GM18517 (cell line): ENCODE measurements at regions not wholly inside any gene's neighbourhood (a gene's known extent, or its start where the extent isn't known, plus 50 kb on each side); places are given as distances from the start of the nearest gene placed in this dataset.
A peak's percentile ranks its signal among the peaks of the same experiment; 100 is the strongest.

Source experiments
- ATAC-seq: cut with Tn5 transposase; IDR thresholded peaks from one replicate; pipeline ENCODE4 v1.9.1; 2021; ENCODE audit warnings: mild to moderate bottlenecking, moderate library complexity; ENCODE audit not compliant: unreplicated experiment

DNA sequence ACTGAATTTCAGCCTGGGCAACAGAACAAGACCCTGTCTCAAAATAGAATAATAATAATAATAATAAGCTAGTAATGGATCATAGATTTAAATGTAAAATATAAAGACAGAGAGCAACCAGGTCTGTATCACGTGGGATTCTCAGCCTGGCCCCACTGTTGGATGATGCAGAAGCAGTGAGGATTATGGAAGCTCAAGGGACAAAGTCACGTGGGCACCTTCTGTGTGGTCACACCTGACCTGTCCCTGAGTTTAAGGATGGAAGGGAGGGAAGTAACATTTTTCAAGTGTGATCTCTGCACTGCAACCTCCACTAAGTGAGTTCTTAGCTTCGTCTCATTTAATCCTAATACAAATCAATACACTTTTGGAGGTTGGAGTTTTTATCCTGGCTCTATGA lies 212.5 kb upstream of the IER5L start:
- no peak for ATAC-seq

DNA sequence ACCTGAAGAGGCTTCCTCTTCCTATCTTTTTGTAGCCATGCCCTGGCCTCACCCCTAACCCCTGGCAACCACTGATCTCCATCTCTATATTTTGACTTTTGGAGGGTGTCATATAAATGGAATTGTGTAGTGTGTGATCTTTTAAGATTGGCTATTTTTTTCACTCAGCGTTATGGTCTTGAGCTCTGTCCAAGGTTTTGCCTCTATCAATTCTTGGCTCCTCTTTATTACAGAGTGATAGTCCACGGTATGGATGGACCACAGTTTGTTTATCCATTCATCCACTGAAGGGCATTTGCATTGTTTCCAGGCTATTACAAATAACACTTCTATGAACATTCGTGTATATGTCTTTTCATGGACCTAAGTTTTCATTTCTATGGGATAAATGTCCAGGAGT lies 209.8 kb upstream of the IER5L start:
- no peak for ATAC-seq

DNA sequence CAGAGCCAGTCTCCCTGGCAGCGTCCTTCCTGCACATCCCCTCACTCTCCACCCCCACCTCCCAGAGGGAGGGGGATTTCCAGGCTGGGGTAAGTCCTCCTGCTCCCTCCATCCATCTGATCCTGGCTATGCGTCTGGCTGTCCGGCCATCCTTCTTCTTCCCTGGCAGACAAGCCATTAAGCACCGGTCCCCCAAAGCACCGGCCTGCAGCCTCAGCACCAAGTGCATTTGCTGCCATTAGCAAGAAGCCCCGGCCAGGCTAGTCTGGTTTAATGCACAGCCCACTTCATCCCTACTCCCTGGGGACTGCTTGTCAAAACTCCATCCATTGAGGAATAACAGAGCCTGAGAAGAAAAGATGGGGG lies 208.7 kb upstream of the IER5L start:
- ATAC-seq, result no peak

DNA sequence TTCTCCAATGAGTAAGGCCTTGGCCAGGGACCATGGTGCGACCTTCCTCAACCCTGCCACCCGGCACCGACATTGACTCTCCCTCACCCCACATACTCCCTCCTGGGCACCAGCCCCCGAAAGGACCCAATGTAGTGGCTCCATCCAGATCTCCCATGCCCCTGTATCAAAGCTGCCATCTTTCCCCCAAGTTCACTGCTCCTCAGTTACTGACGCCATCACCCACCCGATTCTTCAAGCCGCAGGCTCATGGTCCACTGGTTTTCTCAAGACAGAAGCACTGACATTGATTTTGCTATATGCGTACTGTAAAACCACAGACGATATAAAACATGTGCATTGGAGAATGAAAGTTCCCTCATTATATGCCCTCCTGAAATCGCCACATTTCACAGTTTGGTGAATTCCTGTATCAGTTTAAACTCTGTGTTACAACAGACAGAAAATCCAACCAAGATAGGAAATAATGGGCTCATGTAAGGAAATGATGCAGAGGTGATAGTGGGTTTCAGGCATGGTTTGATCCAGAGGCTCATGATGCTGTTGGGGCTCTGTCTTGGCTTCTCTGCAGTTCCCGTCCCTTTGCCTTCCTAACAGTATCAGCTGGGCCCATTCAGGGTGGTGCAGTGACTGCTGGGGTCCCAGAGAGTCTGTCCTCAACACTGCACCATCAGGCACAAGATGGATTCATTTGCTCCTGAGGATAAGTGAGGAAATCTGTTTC lies 207.3 kb upstream of the IER5L start:
- ATAC-seq, result no peak

DNA sequence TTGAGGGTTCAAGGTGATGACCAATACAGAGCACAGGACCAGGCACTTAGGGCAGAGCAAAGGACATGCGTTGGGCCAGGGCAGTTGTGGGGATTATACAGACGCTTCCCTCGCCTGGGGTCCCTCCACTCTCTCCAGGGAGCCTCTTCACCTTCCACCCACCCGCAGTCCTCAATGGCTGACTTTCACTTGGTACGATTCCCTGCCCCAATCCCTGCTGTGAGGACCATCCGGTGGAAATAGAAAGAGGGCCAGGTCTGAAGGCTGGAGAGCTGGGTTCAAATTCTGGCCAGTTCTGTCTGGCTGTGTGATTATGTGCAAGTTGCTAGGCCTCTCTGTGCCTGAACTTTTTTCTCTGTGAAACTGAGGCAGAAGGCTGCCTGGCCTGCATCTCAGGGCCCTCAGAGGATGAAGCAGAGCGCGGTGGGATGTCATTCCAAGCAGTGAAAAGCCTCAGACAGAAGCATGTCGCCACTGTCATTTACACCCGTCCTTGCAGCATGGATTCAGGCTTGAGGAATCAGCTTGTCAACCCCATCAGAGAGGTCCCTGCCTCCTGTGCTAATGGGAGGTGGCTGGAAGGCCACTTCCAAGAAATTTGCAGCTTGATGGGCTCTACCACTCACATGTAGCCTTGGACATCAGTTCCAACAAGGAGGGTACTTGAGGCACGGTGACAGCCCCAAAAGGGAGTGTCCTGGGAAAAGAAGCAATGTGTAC lies 206.6 kb upstream of the IER5L start:
- no peak for ATAC-seq

DNA sequence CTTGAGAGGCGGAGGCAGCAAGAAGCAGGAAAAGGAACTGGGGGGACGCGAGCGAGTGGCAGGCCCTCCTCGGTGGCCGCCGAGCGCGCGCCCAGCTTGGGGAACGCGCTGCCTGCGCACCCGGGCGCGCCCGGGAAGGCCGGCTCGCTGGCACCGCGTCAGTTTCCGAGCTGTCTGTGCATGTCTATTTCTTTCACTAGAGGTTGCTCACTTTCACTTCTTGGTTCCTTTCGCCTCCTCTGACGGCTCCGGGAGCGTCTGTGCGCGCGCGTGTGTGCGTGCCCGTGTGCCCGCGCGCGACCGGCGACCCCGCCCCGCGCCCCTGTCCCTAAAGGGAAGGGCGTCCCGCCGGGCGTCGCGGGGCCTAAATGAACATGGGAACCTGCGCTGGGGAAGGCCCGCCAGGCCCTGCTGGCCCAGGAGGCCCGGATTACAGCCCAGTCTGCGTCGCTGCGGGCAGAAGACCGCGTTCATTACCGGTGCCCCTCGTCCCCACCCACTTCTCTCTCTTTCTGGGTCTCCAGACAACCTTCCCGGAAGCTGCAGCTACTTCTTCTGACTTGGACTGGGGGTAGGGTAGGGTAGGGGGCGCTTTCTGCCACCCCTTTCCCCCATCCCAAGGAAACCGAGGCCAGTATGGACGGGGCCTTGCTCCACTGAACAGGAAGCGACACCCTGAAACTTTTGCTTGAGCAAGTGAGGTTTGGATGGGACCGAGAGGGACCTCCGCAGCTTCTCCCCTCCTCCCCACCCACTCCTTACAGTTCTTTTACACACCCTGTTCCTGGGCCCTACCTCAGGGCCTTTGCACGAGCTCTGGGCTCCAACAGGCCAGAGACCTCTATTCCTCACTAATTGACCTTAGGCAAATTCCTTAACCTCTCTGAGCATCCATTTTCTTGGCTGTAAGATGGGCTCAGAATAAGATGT lies 205.8 kb upstream of the IER5L start:
- peak; percentile 71 for ATAC-seq

DNA sequence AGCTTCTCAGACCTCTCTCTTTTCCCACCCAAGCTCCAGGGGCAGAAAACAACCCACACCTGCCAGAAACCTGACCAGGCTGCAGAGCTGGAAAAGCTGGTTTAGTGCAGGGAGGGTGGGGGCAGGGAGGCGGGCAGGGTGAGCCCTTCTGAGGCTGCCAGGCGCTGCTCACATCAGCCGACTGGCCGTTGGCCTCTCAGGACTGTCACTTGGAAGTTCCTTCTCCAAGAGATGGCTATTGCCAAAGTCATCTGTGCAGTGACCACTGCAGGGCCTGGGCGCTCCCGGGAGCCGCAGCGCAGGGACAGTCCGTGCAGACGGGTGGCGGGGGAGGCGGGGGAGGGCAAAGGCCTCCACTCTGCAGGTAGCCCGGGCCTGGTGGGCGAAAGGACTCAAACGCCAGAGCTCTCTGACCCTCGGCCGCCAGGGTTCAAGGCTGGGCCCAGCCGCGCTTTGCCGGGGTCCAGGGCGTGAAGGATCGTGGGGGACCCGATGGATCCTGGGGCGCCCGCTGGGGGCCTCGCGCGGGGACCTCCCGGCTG lies 205.0 kb upstream of the IER5L start:
- ATAC-seq, result no peak

DNA sequence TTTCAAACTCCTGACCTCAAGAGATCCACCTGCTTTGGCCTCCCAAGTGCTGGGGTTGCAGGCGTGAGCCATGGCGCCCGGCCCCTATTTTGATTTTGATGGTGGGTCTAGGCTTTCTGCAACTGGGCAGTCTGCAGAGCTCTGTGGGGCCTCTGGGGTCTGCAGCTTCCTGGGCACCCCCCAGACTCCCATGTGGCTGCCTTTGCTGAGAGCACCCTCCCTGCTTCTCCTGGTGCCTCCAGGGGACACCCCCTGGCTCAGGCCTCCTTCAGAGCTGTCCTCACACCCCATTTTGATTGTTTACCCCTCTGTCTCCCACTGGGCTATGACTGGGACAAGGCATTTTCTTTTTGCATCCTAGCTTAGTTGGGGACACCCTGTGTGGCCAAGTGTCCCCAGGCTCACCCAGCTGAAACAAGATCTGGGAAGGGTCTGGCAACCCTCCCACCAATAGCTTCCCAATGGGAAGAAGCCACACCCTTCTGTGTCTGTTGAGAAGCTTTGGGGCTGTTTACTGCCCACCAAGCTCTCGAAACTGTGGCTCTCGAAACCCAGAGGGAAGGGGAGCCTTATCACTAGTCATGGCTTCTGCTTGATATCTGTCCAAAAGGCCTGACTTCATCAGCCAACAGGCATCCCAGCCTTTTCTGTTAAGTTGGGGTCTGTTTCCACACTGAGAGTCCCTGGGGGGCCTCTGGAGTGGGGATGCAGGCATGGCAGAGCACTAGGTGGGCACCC lies 204.4 kb upstream of the IER5L start:
- ATAC-seq, result no peak

DNA sequence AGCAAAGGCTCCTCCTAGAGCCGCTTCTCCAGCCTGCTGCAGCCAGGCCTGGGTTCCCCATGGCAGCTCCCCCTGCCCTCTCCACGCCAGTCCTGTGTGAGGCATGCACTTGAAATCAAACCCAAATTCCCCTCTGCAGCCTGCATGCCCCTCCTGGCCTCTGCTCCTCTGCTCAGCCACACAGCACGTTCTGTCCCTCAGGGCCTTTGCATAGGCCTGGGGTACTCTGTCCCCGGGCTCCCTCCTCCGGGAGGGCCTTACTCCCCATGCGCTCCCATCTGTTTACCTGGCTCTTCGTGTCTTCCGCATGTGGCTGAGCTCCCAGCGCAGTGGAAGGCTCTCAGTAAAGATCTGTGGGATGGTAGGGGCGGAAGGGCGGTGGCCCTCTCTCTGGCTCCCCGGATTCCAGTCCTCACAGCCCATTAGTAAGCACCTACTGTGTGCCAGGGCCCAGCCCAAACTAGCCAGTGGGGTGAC lies 203.5 kb upstream of the IER5L start:
- ATAC-seq, result no peak

DNA sequence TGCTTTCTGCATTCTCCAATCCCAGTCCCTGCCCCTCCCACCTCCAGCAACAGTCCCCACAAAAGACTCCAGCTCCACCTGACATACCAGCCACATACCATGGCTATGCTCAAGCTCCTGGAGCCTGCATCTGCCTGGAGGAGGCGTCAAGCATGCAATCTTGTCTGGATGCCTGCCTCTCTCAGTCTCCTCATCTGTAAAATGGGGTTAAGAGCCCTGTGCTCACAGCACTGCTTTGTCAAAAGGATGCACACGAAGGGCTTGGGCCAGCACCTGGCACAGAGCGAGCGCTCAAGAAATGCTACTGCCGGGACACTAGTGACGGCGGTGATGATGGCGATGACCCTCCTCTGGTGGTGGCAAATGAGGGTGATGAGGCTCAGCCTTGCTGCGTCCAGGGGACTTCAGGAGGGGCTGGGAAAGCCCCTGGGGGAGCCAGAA lies 202.9 kb upstream of the IER5L start:
- no peak for ATAC-seq

DNA sequence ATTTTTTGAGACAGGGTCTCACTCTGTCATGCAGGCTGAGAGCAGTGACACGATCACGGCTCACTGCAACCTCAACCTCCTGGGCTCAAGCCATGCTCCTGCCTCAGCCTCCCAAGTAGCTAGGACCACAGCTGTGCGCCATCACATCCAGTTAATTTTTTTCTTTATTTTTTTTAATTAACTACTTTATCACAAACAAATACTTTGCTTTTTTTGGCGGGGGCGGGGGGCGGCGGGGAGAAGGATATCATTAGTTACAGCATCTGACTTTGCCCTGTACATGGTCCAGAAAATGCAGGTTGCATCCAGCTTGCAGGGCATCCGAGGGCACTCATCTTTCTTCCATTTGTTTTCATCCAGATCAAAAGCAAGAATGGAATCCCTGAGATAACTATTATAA lies 201.8 kb upstream of the IER5L start:
- no peak for ATAC-seq

DNA sequence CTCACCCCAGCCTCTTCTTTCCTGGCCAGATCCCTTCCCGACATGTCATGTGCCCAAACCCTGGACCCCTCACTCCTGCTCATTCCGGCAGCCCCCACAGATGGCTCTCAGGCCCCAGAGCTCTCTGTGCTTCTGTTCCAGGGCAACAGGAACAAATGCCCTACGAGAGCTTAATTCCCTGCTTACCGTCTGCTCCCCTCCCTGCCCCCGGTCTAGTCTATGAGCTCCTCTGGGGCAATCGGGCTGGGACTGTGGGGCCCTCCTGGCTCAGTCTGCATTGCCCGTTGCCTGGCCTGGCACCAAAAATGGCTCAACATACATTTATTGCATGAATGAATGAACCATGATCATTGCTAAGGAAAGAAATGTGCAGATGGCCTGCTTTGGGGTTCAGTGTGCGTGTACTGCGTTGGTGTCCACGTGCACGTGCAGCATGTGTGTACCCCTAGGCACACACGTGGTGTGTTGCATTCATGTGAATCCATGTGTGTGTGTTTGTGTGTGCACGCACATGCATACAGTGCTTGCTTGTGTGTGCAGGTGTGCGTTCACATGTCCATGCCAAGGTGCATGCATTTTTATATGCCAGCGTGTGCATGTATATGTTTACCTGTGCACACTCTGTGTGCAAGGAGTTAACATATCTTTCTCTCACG lies 201.2 kb upstream of the IER5L start:
- ATAC-seq, result no peak

DNA sequence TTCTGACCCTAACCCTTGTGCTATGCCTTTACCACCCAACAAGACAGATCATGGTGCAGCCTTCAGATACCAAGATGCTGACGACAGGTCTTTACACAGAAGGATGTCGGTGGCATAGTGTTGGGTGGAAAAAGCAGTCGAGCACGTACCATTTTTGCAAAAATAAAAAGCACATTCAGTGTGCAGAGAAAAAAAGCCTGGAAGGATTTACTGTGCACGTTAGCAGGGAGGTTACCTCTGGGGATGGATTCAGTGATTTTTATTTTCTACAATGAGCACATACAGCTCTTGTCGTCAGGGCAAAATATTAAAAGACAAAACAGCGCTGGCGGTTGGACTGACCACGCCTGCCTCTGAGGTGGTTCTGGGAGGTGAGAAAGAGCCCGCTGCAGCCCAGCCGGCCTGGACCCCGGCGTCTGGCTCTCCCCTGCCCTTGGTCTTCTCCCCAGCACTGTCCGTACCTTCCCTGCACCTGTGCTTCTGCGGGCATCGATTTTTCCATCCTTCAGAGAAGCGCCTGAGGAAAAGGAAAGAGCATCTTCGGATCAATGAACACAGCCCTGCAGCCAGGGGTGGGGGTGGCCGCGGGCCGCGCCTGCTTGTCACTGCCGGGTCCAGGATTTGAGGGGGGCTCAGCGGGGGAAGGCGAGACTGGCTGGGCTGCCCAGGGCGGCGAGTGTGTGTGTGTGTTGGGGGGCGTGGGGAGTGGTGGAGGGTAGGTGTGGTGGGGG lies 200.0 kb upstream of the IER5L start:
- no peak for ATAC-seq

DNA sequence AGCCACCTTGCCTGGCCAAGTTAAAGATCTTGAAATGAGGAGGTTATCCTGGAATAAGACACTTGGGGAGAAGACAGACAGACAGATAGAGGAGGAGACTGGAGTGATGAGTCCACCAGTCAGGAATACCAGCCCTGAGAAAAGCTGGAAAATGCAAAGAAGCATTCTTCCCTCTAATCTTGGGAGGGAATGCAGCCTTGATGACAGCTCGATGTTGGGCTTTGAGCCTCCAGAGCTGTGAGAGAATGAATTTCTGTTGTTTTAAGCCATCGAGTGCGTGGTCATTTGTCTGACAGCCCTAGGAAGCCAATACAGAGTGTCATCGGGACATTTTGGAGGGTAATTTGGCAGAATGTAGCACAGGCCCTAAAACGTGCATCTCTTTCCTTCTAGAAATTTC lies 199.1 kb upstream of the IER5L start:
- ATAC-seq, result no peak

DNA sequence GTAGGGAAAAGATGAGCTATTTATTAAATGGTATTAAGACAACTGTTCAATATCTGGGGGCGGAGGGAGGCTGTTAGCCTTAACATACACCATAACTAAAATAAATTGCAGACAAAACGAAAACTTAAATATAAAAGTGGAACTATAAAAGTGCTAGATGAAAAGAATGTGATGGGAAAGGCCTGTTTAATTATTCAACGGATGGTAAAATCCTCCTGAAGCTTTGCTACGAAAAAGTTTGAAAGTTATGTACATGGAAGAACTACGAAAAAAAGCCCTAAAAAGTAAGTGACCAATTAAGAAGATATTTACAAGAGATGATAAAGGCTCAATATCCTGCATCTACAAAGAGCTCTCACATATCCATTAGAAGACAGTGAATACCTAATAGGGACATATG lies 197.8 kb upstream of the IER5L start:
- ATAC-seq, result no peak

DNA sequence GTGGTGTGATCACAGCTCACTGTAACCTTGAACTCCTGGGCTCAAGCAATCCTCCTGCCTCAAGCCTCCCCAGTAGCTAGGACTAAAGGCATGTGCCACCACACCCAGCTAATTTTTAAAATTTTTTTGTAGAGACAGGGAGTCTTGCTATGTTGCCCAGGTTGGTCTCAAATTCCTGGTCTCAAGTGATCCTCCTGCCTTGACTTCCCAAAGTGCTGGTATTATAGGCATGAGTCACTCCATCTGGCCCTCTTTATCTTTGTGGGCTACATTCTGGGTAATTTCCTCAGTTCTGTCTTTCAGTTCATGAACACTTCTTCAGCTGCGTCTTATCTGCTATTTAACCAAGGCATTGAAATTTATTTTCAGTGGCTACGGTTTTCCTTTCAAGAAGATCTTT lies 196.6 kb upstream of the IER5L start:
- ATAC-seq, result no peak

DNA sequence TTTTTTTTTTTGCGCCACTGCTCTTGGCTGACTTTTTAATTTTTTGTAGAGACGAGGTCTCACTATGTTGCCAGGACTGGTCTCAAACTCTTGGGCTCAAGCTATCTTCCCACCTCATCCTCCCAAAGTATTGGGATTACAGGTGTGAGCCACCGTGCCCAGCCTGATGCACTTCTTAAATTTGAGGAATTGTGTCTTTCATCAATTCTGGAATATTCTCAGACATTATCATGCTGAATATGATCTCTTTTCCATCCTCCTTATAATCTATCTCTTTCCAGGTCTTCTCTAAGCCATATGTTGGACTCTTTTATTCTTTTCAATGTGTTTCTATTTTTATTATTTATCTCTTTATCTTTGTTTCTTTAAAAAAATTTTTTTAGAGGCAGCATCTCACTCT lies 196.2 kb upstream of the IER5L start:
- no peak for ATAC-seq

DNA sequence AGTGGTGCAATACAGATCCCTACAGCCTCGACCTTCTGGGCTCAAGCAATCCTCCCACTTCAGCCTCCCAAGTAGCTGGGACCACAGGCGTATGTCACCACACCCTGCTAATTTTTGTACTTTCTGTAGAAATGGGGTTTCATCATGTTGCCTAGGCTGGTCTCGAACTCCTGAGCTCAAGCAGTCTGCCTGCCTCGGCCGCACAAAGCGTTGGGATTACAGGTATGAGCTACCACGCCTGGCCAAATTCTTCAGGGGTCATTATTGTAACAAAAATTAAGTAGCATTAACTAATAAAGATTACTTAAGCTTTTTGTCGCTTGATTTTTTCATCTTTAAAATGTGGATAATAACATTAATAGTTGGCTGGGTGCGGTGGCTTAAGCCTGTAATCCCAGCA lies 195.3 kb upstream of the IER5L start:
- ATAC-seq, result no peak

DNA sequence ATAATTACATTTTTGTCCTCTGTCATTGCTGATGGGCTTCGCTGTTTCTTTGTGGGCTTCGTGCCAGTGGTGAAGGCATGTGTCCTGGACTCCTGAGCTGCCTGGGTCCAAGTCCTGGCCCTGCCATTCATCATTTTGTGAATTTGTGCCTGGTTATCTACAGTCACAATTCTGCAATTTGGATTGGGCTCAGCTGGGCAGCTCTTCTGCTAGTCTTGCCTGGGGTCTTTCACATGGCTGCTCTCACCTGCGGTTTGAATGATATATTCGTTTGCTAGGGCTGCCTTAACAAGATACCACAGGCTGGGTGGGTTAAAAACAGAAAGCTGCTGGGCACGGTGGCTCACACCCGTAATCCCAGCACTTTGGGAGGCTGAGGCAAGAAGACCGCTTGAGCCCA lies 192.7 kb upstream of the IER5L start:
- ATAC-seq, result no peak
